Superior temporal gyrus (tissue), 1 donor: ENCODE measurements at regions not wholly inside any gene's neighbourhood (a gene's known extent, or its start where the extent isn't known, plus 50 kb on each side); places are given as distances from the start of the nearest gene placed in this dataset.

Experiments used
- DNase-seq: peaks from one replicate; pipeline ENCODE4 v3.0.0-alpha.2; 2016; ENCODE audit errors: extremely low spot score

DNA sequence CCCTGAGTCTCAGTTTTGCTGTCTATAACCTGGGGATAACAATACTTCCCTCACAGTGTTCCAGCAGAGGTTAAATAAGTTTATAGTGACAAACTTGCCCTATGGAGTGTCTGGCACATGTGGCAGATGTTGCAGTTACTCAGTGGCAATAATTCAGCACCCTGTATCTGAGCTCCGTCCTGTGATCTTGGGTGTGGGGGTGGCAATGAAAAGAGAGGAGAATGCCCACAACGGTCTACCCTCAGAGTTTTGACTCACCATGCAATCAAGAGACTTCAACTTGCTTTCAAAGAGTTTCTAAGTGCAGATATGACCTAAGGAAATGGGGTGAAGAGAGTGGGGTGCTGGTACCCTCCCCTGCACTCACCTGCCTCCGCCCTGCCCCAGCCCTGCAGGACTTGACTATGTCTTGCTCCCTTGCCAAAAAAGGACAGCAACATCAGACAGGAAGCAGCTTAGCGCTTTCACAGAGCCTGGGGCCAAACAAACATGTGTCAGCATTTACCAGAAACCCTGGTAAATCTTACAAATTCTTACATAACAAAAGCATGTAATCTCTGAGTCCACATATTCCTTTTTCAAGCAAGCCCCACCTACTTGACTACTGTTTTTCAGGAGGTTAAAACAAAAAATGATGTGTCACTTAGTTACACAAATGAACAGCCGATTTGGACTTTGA, 185.1 kb upstream of the CAMK1G start:
- no peak for DNase-seq

DNA sequence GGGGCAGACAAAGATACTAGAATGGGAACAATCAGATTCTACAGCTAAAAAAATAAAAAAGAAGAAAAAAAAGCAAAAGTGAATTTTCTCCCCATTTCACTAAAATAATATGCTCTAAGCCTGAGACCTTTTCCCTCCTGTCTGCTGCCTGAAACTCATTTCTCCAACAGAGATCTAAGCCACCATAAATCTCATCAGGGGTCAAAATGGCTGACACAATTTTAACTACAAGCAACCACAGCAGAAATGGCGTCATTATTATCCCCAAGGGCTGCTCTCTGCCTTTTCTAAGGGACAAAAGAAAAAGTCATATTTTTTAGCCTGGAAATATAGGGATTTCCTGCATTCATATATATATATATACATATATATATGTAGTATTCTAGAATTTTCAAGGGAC, 183.7 kb upstream of the CAMK1G start:
- no peak for DNase-seq

DNA sequence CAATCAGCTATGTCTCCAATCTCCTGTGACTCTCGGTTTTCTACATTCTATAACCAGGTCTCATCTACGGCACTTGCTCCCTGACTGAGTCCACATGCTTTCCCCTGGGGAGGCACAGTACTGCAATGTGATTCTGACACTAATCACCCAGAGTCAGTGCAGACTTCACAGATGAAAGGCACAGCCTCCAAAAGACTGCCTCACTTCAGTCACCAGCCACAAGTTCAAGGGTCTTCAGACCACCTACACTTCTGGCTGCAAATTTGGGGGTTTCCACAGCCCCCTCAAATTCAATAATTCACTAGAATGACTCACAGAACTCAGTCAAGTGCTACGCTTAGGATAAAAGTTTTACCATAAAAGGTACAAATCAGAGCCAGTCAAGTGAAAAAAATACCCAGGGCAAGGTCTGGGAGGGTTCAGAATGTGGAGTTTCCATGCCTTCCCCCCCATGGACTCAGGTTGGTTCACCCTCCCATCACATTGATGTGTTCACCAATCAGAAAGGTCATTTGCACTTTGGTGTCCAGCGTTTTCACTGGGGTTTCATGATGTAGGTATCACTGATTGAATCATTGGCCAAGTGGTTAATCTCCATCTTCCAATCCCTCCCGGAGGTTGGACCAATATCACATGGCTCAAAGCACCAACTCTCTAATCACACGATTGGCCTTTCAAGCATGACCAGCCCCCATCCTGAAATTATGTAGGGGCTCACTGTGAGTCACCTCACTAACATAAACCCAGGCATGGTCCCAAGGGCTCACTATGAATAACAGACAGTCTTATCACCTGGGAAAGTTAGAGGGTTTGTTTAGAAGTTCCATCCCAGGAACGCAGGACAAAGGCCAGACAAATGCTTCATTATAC, 182.9 kb upstream of the CAMK1G start:
- DNase-seq = no peak

DNA sequence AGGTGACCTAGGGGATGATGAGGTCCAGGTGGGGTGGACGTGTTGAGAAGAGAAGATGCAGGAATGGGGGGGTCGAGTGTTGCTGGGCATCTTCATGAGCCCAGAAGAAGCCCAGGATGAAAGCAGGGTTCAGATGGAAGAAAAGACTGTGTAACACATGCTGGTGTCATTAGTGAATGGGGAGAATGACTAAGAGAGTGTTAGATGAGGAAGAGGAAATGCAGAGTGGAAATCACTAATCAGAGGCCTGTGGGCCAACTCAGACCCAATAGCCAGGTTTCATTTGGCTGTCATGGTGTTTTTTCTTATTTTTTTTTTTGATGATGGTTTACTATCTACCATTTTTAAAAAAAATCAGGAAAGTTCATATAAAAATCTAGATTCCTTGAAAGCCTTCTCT, 180.8 kb upstream of the CAMK1G start:
- no peak for DNase-seq

DNA sequence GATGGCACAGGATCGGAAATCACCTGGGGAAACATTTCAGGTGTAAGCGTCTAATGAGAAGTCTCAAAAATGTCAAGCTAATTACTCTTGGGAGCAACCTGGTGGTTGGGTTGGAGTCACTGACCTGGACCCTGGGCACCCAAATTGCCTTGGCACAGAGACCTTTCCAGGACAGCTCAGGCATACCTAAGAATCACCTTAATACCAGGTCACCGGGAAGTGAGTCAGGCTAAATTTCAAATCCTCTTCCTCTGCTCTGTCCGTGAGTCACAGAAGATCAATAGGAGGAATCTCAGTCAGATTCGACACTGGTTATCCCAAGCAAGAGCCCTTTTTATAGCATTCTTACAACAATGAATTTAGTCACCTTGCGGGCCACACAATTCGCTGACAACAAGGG, 179.6 kb upstream of the CAMK1G start:
- no peak for DNase-seq

DNA sequence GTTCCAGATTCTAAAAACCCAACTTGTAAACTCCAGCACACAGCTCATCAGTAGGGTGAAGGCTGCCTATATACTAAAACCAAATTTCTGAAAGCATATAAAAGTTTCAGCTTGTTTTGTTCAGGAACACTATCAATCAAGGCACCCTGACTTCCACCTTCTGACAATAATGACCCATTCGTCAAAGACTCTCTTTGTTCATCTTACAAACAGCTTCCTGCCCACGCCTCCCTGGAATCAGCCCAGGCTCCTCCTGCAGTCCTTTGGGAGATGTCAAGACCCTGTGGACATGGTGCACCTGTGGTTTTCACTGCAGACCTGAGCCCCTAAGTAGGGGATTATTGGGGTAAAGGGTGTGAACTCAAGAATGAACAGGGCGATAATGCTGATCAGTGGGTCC, 178.9 kb upstream of the CAMK1G start:
- DNase-seq = no peak

DNA sequence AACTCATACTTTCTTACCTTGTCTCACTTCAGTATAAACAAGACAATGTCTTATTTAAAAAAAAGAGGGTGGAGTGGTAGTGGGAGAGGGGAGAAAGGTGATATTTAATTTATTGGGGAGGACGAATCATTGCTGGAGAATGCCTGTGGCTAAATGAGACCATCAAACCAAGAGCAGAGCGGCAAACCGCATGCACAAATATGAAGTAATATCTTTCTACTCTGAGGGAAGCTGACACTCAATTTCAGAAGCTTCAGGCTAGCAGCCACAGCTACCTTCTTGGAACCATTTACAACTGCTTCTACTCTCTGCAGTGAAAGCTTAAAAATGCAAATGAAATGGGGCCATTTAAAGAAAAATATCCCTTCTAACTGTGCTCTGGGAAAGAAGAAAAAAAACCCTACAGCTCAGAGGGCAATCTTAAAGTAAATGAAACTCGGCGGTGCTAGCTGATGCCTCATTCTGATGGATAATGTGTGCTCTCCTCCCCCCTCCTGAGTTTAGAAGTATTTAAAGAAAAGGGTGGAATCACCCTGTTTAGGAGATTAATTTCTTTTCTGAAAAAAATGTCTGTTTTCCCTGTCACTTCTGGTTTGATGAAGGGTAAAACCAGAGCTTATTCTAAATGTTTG, 178.2 kb upstream of the CAMK1G start:
- DNase-seq = no peak

DNA sequence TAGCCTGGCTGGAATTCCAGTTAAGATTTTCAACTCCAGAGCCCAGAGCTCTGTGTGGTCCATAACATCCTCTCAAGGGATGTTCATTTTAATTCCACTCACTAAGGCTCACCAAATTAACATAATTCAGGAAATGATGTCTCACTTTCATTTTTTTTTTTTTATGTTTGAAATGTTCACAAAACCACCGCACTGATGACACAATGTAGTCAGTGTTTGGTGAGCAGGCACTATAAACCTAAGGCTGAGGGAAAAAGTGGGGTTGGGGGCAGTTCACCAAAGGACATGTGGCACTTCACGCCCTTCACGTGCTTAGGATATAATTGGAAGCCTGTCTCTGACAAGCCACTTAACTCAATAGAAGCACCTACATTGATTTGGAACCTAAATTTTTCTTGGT, 177.3 kb upstream of the CAMK1G start:
- no peak for DNase-seq

DNA sequence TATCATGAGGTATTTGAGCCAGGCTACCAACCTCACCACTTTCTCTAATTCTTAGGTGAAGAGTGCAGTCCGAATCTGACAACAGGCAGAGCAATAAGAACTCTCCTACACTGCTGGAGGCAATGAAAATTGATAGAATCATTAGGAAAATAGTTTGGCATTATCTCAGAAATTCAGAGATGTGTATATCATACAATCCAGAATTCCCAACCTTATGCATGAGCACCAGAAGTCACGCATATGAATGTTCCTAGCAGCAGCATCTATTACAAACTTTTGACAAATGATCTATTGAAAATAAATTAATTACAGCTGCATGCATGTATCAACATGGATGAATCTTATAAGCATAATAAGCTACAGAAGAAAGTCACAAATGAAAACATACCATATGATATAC, 176.9 kb upstream of the CAMK1G start:
- DNase-seq = no peak

DNA sequence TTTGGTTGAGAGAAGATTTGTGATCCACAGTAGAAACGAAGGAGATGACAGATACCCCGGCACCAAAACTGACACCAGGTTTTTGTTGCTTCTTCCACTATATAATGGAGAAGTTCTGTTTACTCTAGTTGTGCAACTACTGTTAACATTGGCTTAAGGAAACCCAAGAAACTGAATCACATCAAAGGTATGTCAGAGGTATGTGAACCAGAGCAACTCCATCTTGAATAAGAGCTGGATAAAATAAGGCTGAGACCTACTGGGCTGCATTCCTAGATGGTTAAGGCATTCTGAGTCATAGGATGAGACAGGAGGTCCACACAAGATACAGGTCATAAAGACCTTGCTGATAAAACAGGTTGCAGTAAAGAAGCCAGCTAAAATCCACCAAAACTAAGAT, 173.7 kb upstream of the CAMK1G start:
- no peak for DNase-seq

DNA sequence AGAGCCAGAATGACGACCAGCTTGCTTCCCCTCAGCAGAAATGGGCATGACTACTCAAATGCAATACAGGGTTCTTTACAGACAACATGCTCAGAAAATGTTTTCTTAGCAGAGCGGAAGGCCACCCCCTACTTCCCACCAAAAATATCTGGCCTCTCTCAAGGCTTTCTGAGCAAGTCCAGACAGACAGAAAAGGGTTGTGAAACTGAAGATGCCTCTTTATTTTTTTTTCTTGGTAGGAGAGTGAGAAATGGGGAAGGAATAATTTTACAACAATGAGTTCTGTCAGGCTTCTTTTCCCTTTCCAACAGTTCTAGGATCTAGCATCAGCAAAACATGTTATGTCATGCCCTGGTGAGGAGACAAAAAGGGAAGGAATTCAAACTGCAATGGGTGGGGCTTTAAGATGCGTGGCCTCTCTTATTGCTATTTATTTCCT, 172.0 kb upstream of the CAMK1G start:
- no peak for DNase-seq

DNA sequence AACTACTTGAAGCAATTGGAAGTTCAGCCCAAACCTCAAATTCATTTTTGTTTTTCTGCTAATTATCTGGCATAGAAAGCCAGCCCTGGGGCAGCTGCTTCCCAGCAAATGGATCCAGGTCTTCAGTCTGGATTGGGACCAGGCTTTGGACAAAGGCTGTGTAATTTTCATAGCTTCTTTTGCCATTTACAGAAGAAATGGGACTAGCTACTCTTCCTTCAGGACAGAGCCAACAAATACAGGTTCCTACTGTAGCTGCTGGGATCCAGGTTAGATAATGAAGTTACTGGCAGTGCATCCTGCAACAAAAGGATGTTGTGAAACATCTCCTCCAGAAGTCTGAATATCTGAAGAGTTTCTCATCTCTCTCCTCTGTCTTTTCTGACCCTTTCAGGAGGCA, 171.5 kb upstream of the CAMK1G start:
- DNase-seq = no peak

DNA sequence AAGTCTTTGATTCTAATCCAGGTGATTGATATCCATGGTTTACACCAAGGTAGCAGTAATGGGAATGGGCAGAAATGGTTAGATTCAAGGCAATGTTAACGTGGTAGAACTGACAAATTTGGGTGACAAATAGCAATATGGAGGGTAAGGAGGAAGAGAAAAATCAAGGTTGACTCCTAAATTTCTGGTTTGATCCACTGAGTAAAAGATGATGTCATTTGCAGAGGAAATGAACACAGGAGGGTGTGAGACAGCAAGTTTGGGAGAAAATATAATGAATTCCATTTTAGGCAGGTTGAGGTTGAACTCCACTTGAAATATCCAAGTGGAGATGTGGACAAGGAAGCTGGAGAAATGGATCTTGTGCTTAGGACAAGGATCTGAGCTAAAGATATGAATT, 170.9 kb upstream of the CAMK1G start:
- DNase-seq = no peak

DNA sequence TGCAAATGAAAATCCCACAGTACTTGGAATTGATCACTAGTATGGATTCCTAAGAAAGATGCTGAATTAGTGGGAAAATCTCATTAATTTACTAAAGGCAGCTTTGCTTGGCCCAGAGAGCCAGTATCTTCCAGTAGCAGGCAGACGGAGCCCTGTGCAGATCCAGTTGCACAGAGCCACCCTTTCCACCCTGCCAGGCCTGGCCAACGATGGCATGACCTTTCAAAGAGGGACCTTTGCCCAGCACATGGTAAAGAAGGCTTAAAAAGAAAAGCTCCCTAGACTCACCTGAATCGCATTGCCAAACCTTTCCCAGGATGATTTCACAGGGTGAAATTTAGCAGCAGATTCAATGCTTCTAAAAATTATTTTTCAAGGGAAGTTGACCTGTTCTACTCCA, 170.5 kb upstream of the CAMK1G start:
- DNase-seq = no peak

DNA sequence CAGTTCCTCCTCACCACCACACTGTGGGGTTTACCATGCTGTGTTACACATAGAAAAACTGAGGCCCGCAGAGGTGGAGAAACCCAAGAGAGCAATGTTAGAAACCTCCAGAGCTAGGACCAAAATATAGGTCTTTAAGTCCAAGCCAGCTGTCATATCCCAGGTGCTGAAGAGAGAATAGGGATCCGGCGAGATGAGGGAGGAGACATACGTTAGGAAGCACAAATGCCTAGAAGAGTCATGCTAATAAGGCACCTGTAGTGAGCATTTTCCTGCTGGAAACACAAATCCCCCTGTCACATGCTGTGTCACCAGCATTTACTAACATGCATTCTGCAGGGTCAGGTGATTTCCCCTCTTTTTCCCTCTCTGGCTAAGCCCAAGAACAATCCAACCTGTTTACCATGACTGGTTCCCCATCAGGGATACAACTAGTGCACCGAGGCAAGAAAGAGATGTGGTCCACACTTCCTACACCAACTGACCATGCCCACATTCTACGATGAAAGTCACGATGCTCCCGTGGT, 168.6 kb upstream of the CAMK1G start:
- no peak for DNase-seq

DNA sequence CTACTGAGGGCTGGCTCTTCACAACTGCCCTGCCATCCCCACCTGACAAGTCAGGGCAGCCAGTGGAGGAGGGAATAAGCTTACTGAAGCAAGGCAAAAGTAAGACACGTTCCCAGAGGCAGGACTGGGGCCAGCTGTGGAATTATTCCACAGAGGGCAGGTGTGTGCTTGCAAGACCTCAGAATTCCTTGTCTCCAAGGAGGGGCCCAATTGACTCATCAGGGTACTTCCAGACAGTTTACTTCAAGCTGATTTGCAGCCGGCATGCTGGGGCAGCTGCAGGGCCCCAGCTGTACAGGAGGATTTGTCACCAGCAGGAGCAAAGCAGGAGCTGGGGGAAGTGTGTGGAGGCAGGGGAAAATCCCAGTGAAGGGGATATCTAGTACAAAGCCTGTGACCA, 167.5 kb upstream of the CAMK1G start:
- DNase-seq = no peak

DNA sequence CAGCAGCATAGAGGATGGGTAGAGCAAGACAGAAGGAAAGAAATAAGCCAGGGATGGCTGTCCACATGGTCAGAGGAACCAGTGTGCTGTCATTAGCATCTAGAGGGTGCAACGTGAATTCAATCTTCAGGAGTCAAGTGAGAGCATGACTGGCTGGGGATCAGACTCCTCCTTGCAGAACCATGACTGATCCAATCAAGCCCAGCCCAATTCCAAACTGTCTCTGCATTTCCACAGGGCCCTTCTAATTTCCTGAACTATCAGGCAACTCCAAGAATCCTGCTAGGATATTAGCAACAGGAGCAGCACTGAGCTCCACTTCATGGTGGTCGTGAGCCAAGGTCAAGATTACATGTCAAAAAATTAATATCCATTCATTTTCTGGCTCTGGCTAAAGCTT, 166.8 kb upstream of the CAMK1G start:
- DNase-seq = no peak

DNA sequence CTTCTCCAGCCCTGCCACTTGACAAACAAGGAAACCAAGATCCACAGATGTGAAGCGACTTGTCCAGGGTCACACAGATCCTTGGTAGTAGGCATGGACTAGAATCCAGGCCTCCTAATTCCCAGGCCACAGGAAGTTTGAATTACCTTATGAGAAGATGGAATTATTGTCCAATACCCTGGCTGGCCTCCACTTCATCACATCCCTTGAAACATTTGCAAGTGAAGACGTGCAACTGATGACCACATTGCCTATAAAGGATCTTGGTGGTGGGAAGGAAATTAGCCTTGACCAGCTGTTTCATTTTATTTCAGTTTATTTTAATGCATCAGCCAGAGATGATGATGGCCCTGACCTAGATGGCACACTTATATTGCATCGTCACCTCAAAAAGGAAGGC, 165.8 kb upstream of the CAMK1G start:
- no peak for DNase-seq

DNA sequence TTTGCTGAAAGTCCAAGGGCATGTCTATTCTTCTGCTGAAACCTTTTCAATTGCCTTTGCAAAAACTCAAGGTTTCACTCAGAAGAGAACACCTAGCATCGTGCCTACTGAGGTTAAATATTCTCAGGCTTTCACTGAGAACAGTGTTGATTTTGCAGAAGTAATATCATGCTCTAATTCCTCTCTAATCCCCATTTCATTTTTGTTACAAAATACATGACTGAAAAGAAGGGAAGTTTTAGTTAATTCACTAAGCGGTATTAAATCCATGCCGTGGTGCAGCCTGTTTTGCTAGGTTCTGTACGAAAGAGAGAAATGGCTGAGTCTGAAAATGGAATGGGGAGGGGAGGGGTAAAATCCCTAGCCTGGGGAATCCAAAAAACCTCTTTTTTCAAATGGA, 163.2 kb upstream of the CAMK1G start:
- DNase-seq = no peak

DNA sequence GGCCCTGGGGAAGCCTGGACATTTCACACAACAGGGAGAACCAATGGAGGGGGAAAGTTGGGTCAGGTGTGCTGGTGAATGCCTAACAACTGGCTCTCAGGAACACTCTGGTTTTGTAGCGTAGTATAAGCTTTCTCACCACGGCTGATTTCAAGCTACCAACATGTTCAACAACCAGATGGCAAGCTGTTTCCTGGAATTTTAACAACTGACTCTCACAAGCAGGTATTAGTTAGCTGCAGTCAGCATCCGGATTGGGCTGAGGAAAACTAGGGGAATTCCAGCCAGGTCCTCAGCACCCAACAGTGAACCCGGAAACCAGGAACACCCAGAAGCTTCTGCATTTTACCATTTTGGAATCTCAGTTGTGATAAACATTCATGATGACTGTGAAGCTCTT, 162.3 kb upstream of the CAMK1G start:
- no peak for DNase-seq

DNA sequence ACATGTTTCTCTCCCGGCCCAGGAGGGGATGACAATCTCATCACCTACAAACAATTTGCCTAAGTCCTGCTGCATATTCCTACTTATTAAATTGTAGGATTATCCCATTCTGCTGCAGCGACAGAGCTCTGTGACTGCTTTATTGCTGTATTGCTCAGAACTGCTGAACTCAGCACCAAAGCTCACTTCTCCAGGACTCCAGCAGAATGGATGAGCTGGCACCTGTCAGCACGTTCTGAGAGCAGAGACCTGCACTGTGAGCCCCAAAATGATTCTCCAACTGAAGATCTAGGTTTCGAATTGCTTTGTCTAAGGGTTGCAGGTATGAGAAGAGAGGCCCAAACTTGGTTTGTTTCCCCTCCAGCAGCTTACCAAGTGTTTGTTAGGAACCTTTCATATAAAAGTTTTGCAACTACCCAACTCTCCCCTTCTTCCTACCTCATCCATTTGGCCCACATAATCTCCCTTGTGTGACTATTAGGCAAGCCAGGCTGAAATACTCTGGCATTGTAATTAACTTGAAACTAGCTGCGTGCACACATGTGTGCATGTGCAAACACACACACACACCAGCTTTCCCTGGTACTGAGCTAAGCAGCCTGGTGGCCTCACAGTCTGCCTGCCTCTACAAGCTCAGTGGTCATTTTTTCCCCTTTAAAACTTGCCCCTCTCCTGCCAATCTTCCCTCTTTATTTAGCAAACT, 161.4 kb upstream of the CAMK1G start:
- DNase-seq = no peak

DNA sequence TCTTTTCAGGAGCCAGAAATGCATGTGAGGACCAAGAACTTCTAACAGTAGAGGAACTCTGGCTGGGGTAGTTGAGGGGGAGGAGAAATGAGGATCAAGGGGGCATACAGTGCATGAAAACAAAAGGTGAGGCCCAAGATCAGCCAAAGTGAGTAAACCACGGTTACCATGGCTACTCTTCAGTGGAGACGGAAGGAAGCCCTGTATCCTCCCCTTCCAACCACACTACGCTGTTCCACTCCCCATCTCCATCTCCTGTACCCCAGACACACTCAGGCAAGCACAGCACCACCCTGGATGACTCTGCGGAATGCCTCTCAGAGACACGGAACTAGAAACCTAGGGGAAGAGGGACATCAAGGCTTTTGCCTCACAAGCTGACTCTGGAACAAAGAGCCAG, 157.6 kb upstream of the CAMK1G start:
- DNase-seq = no peak
